ENCODE measurements at regions not wholly inside any gene's neighbourhood (a gene's known extent, or its start where the extent isn't known, plus 50 kb on each side); places are given as distances from the start of the nearest gene placed in this dataset.

- TF ChIP-seq, protein P1, sequence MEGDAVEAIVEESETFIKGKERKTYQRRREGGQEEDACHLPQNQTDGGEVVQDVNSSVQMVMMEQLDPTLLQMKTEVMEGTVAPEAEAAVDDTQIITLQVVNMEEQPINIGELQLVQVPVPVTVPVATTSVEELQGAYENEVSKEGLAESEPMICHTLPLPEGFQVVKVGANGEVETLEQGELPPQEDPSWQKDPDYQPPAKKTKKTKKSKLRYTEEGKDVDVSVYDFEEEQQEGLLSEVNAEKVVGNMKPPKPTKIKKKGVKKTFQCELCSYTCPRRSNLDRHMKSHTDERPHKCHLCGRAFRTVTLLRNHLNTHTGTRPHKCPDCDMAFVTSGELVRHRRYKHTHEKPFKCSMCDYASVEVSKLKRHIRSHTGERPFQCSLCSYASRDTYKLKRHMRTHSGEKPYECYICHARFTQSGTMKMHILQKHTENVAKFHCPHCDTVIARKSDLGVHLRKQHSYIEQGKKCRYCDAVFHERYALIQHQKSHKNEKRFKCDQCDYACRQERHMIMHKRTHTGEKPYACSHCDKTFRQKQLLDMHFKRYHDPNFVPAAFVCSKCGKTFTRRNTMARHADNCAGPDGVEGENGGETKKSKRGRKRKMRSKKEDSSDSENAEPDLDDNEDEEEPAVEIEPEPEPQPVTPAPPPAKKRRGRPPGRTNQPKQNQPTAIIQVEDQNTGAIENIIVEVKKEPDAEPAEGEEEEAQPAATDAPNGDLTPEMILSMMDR (IDR thresholded peaks at IDR 0.05; ENCODE audit: extremely low read depth in 1 of 2, insufficient read depth in 1 of 2, low read depth in 1 of 2, low read length in 2 of 2), result no peak
- TF ChIP-seq POLR2A (IDR thresholded peaks at IDR 0.05; ENCODE audit: low read depth, low read length) (no peak), FOS (IDR thresholded peaks at IDR 0.05; ENCODE audit: borderline replicate concordance, insufficient read depth, low read length) (no peak), POLR2AphosphoS5 (IDR thresholded peaks at IDR 0.05; ENCODE audit: insufficient read depth, low read depth, low read length) (no peak), EZH2 (IDR thresholded peaks at IDR 0.05; ENCODE audit: borderline replicate concordance, low read depth, low read length, severe bottlenecking) (no peak)
- TF ChIP-seq, protein P2, sequence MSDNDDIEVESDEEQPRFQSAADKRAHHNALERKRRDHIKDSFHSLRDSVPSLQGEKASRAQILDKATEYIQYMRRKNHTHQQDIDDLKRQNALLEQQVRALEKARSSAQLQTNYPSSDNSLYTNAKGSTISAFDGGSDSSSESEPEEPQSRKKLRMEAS (IDR thresholded peaks at IDR 0.05; ENCODE audit: insufficient read depth, insufficient read length), result no peak
These were observed 974.5 kb downstream of the LTN1 start for GRCh38 chr21:28018213-28018612.
